Small intestine (tissue), 7 donors: ENCODE measurements at regions not wholly inside any gene's neighbourhood (a gene's known extent, or its start where the extent isn't known, plus 50 kb on each side); places are given as distances from the start of the nearest gene placed in this dataset.
"Not testable (repeated sequence)": the region's sequence is repeated elsewhere in the genome, so short reads cannot be mapped to it uniquely, and the experiment has no call there.

ENCODE experiments used
- DNase-seq, 2 donors: peaks; one replicate each; pipeline versions ENCODE4 v3.0.0 to v3.0.0-alpha.2; 2013
- FAIRE-seq: peaks from 2 replicates; lab custom pipeline; 2012; peaks lifted over from hg19 to GRCh38; lab: Jason Lieb, UNC
- H3K27ac ChIP-seq, 3 donors: one replicate each; pipeline ENCODE4 v1.5.1; 2013; ENCODE audit warnings: low read length in 2 of 3, mild to moderate bottlenecking in 2 of 3, control low read depth in 1 of 3, inconsistent platforms in 1 of 3, low read depth in 1 of 3, moderate library complexity in 1 of 3
- H3K27me3 ChIP-seq, 3 donors: one replicate each; pipeline ENCODE4 v1.6.1; 2013; ENCODE audit warnings: low read length in 3 of 3, inconsistent platforms in 1 of 3; ENCODE audit not compliant: control insufficient read depth in 3 of 3, insufficient read depth in 3 of 3
- H3K36me3 ChIP-seq, 3 donors: one replicate each; pipeline ENCODE4 v1.6.1; 2013; ENCODE audit warnings: low read length in 3 of 3, inconsistent platforms in 1 of 3, low read depth in 1 of 3, mild to moderate bottlenecking in 1 of 3, moderate library complexity in 1 of 3; ENCODE audit not compliant: control insufficient read depth in 3 of 3, insufficient read depth in 2 of 3
- H3K4me1 ChIP-seq, 3 donors: one replicate each; pipeline ENCODE4 v1.6.1; 2013; ENCODE audit warnings: low read length in 2 of 3, inconsistent platforms in 1 of 3, low read depth in 1 of 3, mild to moderate bottlenecking in 1 of 3, moderate library complexity in 1 of 3; ENCODE audit not compliant: control insufficient read depth in 3 of 3, insufficient read depth in 2 of 3
- H3K4me3 ChIP-seq, 3 donors: one replicate each; pipeline ENCODE4 v1.5.1; 2013; ENCODE audit warnings: low read length in 3 of 3, control low read depth in 1 of 3, inconsistent platforms in 1 of 3, low read depth in 1 of 3, mild to moderate bottlenecking in 1 of 3, moderate library complexity in 1 of 3
- H3K9me3 ChIP-seq, 2 donors: one replicate each; pipeline ENCODE4 v1.6.1; 2013; ENCODE audit warnings: low read depth in 1 of 2, low read length in 1 of 2; ENCODE audit not compliant: control insufficient read depth in 2 of 2, insufficient read depth in 1 of 2
- WGBS, 3 donors: extraction: QIAGEN DNeasy Blood & Tissue Kit; methylation state at CpG; one replicate each; pipeline ENCODE4 v1.1.7; 2013; 5-methylcytosine and 5-hydroxymethylcytosine counted together
- donor health status: healthy with polysubstance abuse.
- donor health status: control.
- donor health status: control.
- donor health status: Bipolar disorder and iron deficiency.
- donor health status: healthy.

DNA sequence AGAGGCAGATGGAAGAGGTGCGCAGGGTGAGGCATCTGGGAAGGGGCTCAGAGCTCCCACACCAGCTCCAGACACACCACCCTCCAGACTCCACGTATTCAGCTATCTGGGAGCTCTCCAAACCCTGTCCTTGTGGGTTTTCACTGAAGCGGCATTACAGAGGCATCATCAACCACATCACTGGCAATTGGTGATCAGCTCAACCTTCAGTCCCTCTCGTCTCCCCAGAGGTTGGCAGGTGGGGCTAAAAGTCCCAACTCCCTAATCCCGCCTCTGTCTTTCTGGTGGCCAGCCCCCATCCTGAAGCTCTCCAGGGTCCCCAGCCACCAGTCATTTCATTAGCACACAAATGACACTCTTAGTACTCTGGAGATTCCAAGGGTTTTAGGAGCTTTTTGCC is 123.9 kb downstream of the KCNJ12 start:
- 49 to 53% (median 53%) methylated on average over 5 of the region's 5 CpGs for WGBS, 3 donors

DNA sequence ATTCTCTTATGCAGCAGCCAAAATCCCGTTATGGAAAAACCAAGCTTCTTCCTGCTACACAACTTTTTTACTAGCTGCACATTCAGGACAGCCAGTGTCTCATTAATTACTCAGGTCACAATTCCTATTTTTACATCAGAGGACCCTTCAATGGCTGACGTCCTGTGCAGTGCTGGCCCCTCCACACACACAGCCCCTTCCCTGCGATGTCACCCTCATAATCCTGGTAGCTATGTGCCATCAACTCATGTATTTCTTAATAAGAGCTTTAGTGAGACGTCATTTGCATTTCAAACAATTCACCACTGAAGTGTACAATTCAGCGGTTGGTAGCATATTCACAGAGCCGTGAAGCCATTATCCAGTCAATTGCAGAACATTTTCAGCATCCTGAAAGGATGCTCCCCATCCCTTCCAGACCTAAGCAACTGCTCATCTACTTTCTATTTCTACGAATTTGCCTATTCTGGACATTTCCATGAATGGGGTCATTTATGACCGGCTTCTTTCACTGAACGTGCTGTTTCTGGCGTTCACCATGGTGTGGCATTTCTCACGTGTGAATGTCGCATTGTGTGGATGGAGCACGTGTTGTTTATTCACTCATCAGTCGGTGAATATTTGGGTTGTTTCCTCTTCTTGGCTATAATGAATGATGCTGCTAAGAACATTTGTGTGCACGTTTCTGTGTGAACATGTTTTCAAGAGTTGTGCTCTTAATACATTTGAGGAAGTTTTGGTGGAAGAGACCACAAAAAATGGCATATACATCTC is 126.0 kb downstream of the KCNJ12 start:
- FAIRE-seq, H3K36me3 ChIP-seq, H3K9me3 ChIP-seq, DNase-seq, H3K4me3 ChIP-seq, H3K4me1 ChIP-seq, H3K27ac ChIP-seq, H3K27me3 ChIP-seq: not testable (repeated sequence)
- WGBS, 3 donors: 74 to 77% (median 74%) methylated on average over 15 of the region's 15 CpGs

More for the DNA sequence above, 123.9 kb downstream of the KCNJ12 start:
- no peaks in the 10 kb centered on the region for H3K9me3 ChIP-seq
- H3K4me1 ChIP-seq: no peaks in the 10 kb centered on the region
- FAIRE-seq (no peak), DNase-seq (no peak)
- no peaks in the 10 kb centered on the region for H3K27me3 ChIP-seq
- H3K36me3 ChIP-seq: no peaks in the 10 kb centered on the region
- no peak overlapping the region for H3K27ac ChIP-seq
- no peak overlapping the region for H3K4me3 ChIP-seq

DNA sequence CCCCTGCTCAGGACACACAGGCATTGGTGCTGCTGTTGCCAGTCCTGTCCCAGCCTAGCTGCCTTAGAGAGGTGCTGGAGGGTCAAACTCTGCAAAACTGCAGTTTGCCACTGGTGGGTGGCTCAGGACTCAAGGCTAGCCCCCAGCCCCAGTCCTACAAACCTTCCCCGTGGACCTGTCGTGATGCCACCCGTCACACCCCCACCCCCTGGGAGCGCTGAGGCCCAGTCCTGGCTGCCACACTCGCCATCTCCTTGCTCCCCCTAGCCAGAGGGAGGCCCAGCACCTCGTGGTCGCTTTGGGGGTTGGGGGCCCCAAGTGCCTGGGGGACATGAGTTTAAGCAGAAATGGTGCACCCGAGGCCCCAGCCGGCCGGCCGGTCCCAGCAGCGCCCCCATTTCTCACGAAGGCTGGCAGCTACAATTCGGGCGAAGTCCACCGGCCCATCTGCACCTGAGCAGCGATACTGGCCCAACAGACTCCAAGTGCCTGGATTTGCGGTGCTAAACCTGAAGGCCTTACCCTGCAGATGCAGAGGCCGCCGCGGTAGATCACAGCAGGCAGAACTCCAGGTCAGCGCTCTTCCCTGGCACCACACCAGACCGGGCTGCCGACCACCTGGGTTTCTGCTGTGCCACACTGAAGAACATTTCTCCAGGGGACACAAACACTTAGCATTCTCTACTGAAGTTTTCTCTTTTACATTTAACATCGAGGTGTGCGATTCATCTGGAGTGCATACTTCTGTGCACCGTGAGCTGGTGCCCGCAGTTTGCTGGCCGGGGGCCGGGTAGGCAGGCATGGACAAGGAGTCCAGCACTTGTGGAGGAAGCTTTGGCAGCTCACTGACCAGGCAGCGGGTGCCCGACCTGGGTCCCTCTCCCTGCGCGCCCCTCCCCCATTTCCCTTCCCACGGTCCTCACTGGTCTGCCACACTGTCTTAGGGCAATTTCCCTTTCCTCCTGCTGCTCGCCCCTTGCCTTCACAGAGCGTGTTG is 130.0 kb downstream of the KCNJ12 start:
- peaks cover 0 to 8% (median 4%) of the 10 kb centered on the region in 3 donors for H3K27me3 ChIP-seq
- no peak for FAIRE-seq
- H3K4me3 ChIP-seq: no peak overlapping the region
- H3K4me1 ChIP-seq: peaks cover 0 to 3% (median 0%) of the 10 kb centered on the region in 3 donors
- WGBS, 3 donors: 82 to 88% (median 85%) methylated on average over 34 to 37 of the region's 37 CpGs
- H3K36me3 ChIP-seq: no peaks in the 10 kb centered on the region
- H3K9me3 ChIP-seq: no peaks in the 10 kb centered on the region
- no peak for DNase-seq
- H3K27ac ChIP-seq: no peak overlapping the region

DNA sequence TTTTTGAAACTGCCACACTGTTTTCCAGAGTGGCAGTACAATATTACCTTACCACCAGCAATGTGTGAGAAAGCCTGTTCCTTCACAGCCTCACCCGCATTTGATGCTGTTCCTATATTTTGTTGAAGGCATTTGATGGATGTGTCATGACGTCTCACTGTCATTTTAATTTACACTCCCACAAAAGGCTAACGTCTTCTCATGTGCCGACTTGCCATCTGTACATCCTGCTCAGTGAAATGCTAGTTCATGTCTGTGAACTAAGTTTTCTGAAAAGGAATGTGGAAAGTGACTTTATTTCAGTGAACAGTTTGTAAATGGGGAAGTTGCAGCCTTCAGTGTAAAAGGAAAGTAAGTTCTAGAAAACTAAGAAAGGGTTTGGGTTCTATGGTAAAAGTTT is 131.6 kb downstream of the KCNJ12 start:
- H3K4me1 ChIP-seq, FAIRE-seq, H3K4me3 ChIP-seq, DNase-seq, H3K36me3 ChIP-seq, H3K27ac ChIP-seq, H3K9me3 ChIP-seq: not testable (repeated sequence)
- WGBS, 3 donors: 60 to 80% (median 75%) methylated on average over 4 of the region's 4 CpGs
- peaks cover 0 to 17% (median 4%) of the 10 kb centered on the region in 3 donors for H3K27me3 ChIP-seq

DNA sequence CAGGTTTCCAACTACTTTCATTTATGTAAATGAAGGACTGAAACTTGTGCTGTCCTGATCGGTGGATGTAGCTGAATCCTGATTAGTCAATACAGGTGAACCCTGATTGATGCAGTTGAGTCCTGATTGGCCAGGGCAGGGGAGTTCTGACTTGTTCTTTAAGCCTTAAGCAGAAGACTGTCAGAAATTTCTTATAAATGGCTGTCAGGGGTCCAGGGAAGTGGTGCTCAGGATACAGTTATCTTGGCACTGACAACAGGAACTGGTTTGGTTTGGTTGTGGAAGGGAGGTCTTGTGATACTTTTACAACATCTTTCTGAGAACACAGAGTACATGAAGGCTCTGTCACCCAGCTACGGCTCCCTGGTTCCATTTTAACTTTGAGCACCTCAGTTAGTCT is 132.1 kb downstream of the KCNJ12 start:
- H3K9me3 ChIP-seq: no peaks in the 10 kb centered on the region
- H3K27ac ChIP-seq: no peak overlapping the region
- H3K4me3 ChIP-seq: no peak overlapping the region
- DNase-seq: no peak
- H3K36me3 ChIP-seq: no peaks in the 10 kb centered on the region
- peaks cover 0 to 6% (median 2%) of the 10 kb centered on the region in 3 donors for H3K4me1 ChIP-seq
- no peak for FAIRE-seq
- peaks cover 0 to 17% (median 4%) of the 10 kb centered on the region in 3 donors for H3K27me3 ChIP-seq
- 53 to 70% (median 60%) methylated on average over 2 of the region's 2 CpGs for WGBS, 3 donors

DNA sequence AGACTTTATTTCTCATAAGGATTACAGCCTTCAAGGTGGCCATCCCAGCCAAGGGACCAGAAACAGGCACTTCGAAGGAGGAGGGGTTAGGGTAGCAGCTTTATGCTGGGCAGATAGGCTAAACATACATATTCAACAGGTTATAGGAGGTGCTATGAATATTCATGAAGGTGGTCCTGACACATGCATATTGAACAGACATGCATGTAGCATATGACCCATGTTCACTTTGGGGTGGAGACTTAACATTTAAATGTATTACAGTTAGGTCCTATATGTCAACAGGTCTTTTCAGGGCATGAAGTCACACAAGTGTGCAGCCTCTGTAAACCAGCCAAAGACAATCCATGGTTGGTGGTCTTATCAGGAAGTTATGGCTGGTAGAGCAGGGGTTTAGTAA is 133.2 kb downstream of the KCNJ12 start:
- DNase-seq, H3K4me1 ChIP-seq, FAIRE-seq, H3K27ac ChIP-seq, H3K4me3 ChIP-seq, H3K36me3 ChIP-seq, H3K9me3 ChIP-seq: not testable (repeated sequence)
- 74 to 86% (median 83%) methylated on average over 1 of the region's 1 CpG for WGBS, 3 donors
- H3K27me3 ChIP-seq: peaks cover 0 to 17% (median 4%) of the 10 kb centered on the region in 3 donors

DNA sequence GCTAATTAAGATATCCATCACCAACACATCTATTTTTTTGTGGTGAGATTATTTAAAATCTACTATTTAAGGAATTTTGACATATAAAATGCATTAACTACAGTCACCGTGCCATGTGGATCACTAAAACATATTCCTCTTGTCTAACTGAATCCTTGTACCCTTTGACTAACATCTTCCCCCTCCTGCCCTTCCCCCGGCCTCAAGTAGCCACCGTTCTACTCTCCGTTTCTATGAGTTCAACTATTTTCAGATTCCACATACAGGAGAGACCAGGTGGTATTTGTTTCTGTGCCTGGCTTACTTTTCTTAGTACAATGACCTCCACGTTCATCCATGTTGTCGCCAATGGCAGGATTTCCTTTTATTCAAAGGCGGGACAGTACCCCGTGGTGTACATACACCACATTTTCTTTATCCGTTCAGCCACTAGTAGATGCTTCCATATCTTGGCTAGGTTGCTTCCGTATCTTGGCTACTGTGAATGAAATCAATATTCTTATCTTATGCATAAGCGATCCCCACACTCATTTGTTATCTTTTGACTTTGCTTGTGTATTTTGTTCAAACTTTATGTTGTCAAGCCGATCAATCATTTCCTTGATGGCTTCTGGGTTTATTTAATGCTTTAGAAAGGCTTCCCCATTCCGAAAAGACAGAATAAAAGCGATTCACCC is 134.7 kb downstream of the KCNJ12 start:
- Histone ChIP-seq H3K4me3 (peak overlapping the region in 2 of 3 donors; percentile 32 to 55), H3K4me1 (peaks cover 0 to 6% (median 2%) of the 10 kb centered on the region in 3 donors), H3K27me3 (peaks cover 0 to 17% (median 4%) of the 10 kb centered on the region in 3 donors), H3K36me3 (no peaks in the 10 kb centered on the region), H3K27ac (no peak overlapping the region), H3K9me3 (no peaks in the 10 kb centered on the region)
- 15 to 27% (median 18%) methylated on average over 14 of the region's 14 CpGs for WGBS, 3 donors
- FAIRE-seq: no peak
- DNase-seq: peak; percentile 29 to 36
